HEK293 (cell line): ENCODE measurements at regions not wholly inside any gene's neighbourhood (a gene's known extent, or its start where the extent isn't known, plus 50 kb on each side); places are given as distances from the start of the nearest gene placed in this dataset.
A peak's percentile ranks its signal among the peaks of the same experiment; 100 is the strongest.
"Not testable (repeated sequence)": the region's sequence is repeated elsewhere in the genome, so short reads cannot be mapped to it uniquely, and the experiment has no call there.

ENCODE experiments used
- CTCF ChIA-PET: fragments of 350-600 bp; formaldehyde crosslinking; extraction: SDS; loops from one replicate; lab custom pipeline; 2021; ENCODE audit warnings: antibody characterized with exemption; lab: Yijun Ruan, JAX
- POLR2A ChIA-PET: fragments of 300-600 bp; formaldehyde crosslinking; extraction: SDS; loops from one replicate; lab custom pipeline; 2020; ENCODE audit warnings: antibody characterized with exemption, inconsistent platforms; lab: Yijun Ruan, JAX
- H3K27ac ChIP-seq: fragments of 200-500 bp; sonication (Bioruptor generic); 2 replicates; pipeline ENCODE4 v1.5.1; 2014; ENCODE audit warnings: low read depth, low read length, control low read depth, inconsistent platforms; ENCODE audit errors: extremely low read depth
- H3K36me3 ChIP-seq, 2 experiments: fragments of 200-500 bp in 1 of 2; sonication (Bioruptor generic) in 1 of 2; 1 replicate in 1 of 2; 2 replicates in 1 of 2; pipeline ENCODE4 v1.5.1; 2014 to 2017; ENCODE audit warnings: inconsistent platforms in 2 of 2, low read length in 2 of 2; ENCODE audit not compliant: control insufficient read depth in 2 of 2, insufficient read depth in 1 of 2
- H3K4me1 ChIP-seq: fragments of 200-500 bp; sonication (Bioruptor generic); 2 replicates; pipeline ENCODE4 v1.5.1; 2014; ENCODE audit warnings: mild to moderate bottlenecking, low read length, inconsistent platforms; ENCODE audit not compliant: control insufficient read depth, insufficient read depth
- H3K4me3 ChIP-seq: 2 replicates; pipeline ENCODE4 v1.5.1; 2011; ENCODE audit warnings: low read depth, mild to moderate bottlenecking, control low read depth, low read length, moderate library complexity
- H3K9me3 ChIP-seq: fragments of 200-500 bp; sonication (Bioruptor generic); 2 replicates; pipeline ENCODE4 v1.5.1; 2014; ENCODE audit warnings: low read depth, low read length, inconsistent platforms; ENCODE audit not compliant: control insufficient read depth, insufficient read depth
- BCL11B ChIP-seq: fragments of 450-650 bp; formaldehyde crosslinking; IDR thresholded peaks from 2 replicates; pipeline ENCODE4 v1.5.1; 2016; ENCODE audit warnings: low read depth, missing biosample characterization, missing genetic modification characterization
- EGR2 ChIP-seq: fragments of 450-650 bp; formaldehyde crosslinking; IDR thresholded peaks from 2 replicates; pipeline ENCODE4 v1.5.1; 2016; ENCODE audit warnings: low read depth, missing biosample characterization, missing genetic modification characterization
- HOXA7 ChIP-seq: sonication (generic); formaldehyde crosslinking; IDR thresholded peaks from 2 replicates; pipeline ENCODE4 v1.8.1; 2022; ENCODE audit warnings: missing genetic modification reagents, borderline replicate concordance
- KLF8 ChIP-seq: fragments of 450-650 bp; formaldehyde crosslinking; IDR thresholded peaks from 2 replicates; pipeline ENCODE4 v1.5.1; 2016; ENCODE audit warnings: missing biosample characterization, missing genetic modification characterization
- SETDB1 ChIP-seq: IDR thresholded peaks from one replicate; pipeline ENCODE4 v1.6.1; 2017; ENCODE audit warnings: mild to moderate bottlenecking, low read length, moderate library complexity, mixed read lengths; ENCODE audit not compliant: insufficient read length
- ZNF140 ChIP-seq: fragments of 450-650 bp; formaldehyde crosslinking; IDR thresholded peaks from 2 replicates; pipeline ENCODE4 v1.5.1; 2016; ENCODE audit warnings: missing biosample characterization, missing genetic modification characterization
- ZNF335 ChIP-seq: fragments of 450-650 bp; formaldehyde crosslinking; conservative IDR thresholded peaks from 2 replicates; pipeline ENCODE4 v1.5.1; 2016; ENCODE audit warnings: missing biosample characterization, missing genetic modification characterization
- ZNF350 ChIP-seq: fragments of 450-650 bp; formaldehyde crosslinking; IDR thresholded peaks from 2 replicates; pipeline ENCODE4 v1.5.0; 2017; ENCODE audit warnings: missing biosample characterization, mild to moderate bottlenecking, missing genetic modification characterization
- ZNF416 ChIP-seq: fragments of 450-650 bp; formaldehyde crosslinking; IDR thresholded peaks from 2 replicates; pipeline ENCODE4 v1.5.1; 2016; ENCODE audit warnings: missing biosample characterization, missing genetic modification characterization
- ZNF549 ChIP-seq: fragments of 450-650 bp; IDR thresholded peaks from 2 replicates; pipeline ENCODE4 v1.5.1; 2018; ENCODE audit warnings: missing biosample characterization, missing genetic modification characterization, mild to moderate bottlenecking, inconsistent platforms, moderate library complexity
- ZNF610 ChIP-seq: fragments of 450-650 bp; formaldehyde crosslinking; IDR thresholded peaks from 2 replicates; pipeline ENCODE4 v1.5.1; 2016; ENCODE audit warnings: missing biosample characterization, missing genetic modification characterization, borderline replicate concordance
- ZNF626 ChIP-seq: fragments of 450-650 bp; sonication (Bioruptor Pico); formaldehyde crosslinking; IDR thresholded peaks from 2 replicates; pipeline ENCODE4 v1.5.1; 2018; ENCODE audit warnings: missing biosample characterization, missing genetic modification characterization, inconsistent platforms
- TF ChIP-seq, protein P1 (sequence below): fragments of 450-650 bp; formaldehyde crosslinking; IDR thresholded peaks from 2 replicates; pipeline ENCODE4 v1.5.1; 2017; ENCODE audit warnings: missing biosample characterization, missing genetic modification characterization
- TF ChIP-seq, protein P2 (sequence below): fragments of 450-650 bp; formaldehyde crosslinking; IDR thresholded peaks from 2 replicates; pipeline ENCODE4 v1.5.1; 2017; ENCODE audit warnings: missing biosample characterization, missing genetic modification characterization
- TF ChIP-seq, protein P3 (sequence below): fragments of 450-650 bp; formaldehyde crosslinking; IDR thresholded peaks from 2 replicates; pipeline ENCODE4; 2016; ENCODE audit warnings: missing biosample characterization, missing genetic modification characterization

DNA sequence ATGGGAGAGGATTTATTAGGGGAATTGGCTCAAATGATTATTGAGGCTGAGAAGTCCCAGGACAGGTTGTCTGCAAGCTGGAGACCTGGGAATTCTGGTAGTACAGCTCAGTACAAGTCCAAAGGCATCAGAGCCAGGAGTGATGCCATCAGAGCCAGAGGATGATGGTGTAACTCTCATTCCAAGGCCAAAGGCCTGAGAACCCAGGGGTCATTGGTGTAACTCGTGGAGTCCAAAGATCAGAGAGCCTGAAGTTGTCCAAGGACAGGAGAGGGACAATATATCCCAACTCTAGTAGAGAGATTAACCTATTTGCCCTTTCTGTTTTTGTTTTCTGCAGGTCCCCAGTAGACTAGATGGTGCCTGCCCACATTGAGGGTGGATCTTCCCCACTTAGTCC, 134.3 kb downstream of the MAP3K21 start (continued):
- TF ChIP-seq, protein P1, sequence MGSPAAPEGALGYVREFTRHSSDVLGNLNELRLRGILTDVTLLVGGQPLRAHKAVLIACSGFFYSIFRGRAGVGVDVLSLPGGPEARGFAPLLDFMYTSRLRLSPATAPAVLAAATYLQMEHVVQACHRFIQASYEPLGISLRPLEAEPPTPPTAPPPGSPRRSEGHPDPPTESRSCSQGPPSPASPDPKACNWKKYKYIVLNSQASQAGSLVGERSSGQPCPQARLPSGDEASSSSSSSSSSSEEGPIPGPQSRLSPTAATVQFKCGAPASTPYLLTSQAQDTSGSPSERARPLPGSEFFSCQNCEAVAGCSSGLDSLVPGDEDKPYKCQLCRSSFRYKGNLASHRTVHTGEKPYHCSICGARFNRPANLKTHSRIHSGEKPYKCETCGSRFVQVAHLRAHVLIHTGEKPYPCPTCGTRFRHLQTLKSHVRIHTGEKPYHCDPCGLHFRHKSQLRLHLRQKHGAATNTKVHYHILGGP = no peak
- TF ChIP-seq, all 188 proteins: peak for 0

DNA sequence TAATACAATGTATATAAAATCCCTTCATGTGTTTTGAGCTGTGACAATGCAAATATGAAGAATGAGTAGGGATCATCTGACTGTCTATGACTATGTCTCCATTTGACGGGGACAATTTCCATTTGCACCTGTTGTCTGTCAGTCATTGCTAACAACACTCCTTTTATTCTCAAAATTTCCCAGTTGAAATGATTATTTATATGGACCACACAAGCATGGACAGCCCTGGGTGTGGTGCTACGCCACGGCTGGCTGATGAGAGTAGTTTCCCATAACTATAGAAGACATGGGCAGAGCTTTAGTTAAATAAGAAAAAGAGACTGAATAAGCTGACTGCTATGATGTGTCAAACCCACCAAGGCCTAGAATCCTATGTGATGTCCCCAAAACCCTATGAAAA, 135.8 kb downstream of the MAP3K21 start:
- H3K27ac ChIP-seq = no peak overlapping the region
- no peaks in the 10 kb centered on the region for H3K9me3 ChIP-seq
- CTCF ChIA-PET = no interaction called here
- POLR2A ChIA-PET = interaction anchor here (0.6 kb wide), 1 partner anchor 562 kb away, joined by 4 read pairs; no protein-coding TSS in a partner anchor
- H3K4me1 ChIP-seq = no peaks in the 10 kb centered on the region
- no peak for TF ChIP-seq HOXA7 (CRISPR knock-in tag)
- no peak for TF ChIP-seq BCL11B
- TF ChIP-seq, protein P2, sequence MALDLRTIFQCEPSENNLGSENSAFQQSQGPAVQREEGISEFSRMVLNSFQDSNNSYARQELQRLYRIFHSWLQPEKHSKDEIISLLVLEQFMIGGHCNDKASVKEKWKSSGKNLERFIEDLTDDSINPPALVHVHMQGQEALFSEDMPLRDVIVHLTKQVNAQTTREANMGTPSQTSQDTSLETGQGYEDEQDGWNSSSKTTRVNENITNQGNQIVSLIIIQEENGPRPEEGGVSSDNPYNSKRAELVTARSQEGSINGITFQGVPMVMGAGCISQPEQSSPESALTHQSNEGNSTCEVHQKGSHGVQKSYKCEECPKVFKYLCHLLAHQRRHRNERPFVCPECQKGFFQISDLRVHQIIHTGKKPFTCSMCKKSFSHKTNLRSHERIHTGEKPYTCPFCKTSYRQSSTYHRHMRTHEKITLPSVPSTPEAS (tag by site-specific recombination) = no peak
- TF ChIP-seq EGR2 = no peak
- no peaks in the 10 kb centered on the region for H3K36me3 ChIP-seq
- no peak overlapping the region for H3K4me3 ChIP-seq

DNA sequence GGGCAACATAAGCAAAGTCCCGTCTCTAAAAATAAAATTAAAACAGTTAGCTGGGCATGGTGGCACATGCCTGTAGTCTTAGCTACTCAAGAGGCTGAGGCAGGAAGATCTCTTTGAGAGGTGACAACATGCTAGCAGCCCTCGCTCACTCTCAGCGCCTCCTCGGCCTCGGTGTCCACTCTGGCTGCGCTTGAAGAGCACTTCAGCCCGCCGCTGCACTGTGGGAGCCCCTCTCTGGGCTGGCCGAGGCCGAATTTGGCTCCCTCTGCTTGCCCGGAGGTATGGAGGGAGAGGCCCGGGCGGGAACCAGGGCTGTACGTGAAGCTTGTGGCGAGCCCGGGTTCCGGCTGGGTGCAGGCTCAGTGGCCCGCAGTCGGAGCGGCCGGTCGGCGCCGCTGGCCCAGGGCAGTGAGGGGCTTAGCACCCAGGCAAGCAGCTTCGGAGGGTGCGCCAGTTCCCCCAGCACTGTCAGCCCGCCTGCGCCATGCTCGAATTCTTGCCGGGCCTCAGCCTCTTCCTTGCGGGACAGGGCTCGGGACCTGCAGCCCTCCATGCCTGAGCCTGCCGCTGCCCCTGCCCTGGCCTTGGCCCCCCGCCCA, 138.3 kb downstream of the MAP3K21 start:
- Histone ChIP-seq H3K9me3 (no peaks in the 10 kb centered on the region), H3K36me3 (no peaks in the 10 kb centered on the region), H3K4me3 (no peak overlapping the region), H3K4me1 (no peaks in the 10 kb centered on the region), H3K27ac (no peak overlapping the region)
- POLR2A ChIA-PET = no interaction called here
- CTCF ChIA-PET = interaction anchor here (0.6 to 1.7 kb wide), 2 partner anchors 25 to 301 kb away, joined by 3 to 11 read pairs; no protein-coding TSS in a partner anchor
- TF ChIP-seq ZNF549 (peak; percentile 65), ZNF140 (0 out of 2 replicates have a peak, but pooled peaks have one; percentile 14), ZNF626 (peak; percentile 71; the same call in 1 of the 2 replicates), ZNF610 (0 out of 2 replicates have a peak, but pooled peaks have one; percentile 45), ZNF335 (tag by site-specific recombination) (no peak), ZNF416 (no peak), EGR2 (no peak), KLF8 (tag by site-specific recombination) (no peak)
- TF ChIP-seq, protein P3, sequence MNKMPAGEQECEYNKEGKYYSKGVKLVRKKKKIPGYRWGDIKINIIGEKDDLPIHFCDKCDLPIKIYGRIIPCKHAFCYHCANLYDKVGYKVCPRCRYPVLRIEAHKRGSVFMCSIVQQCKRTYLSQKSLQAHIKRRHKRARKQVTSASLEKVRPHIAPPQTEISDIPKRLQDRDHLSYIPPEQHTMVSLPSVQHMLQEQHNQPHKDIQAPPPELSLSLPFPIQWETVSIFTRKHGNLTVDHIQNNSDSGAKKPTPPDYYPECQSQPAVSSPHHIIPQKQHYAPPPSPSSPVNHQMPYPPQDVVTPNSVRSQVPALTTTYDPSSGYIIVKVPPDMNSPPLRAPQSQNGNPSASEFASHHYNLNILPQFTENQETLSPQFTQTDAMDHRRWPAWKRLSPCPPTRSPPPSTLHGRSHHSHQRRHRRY (tag by site-specific recombination) = no peak

DNA sequence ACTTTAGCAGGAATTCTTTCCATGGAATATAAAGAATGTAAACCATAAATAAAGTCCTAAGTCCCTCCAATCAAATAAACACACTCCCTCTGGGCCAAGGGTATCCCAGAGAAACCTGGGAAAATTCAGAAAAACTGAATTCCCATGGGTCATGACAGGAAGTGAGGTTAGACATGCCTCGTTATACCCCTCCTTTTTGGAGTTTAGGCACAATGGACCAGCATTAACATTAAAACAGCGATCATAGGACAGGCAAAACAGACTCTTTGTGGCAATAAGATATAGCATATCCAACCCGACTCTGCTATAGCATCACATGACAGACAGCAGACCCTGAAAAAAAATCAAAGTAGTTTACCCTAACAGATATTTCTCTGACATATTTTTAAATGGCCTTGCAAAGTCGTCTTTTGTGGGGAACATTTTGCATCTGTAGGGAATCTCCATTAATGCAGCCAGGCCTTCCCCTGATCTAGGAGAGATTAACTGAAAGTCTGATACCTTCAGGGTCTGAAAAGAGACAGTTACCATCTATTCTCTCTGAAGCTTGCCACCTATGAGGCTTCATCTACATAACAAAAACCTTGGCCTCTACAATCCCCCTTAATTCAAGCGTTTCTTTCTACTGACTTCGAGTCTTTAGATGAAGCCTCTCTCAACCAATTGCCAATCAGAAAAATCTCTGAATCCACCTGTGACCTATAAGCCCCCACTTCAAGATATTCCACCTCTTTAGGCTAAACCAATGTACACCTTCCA, 143.0 kb upstream of the KCNK1 start:
- POLR2A ChIA-PET = no interaction called here
- Histone ChIP-seq H3K4me3 (no peak overlapping the region), H3K9me3 (no peaks in the 10 kb centered on the region), H3K4me1 (no peaks in the 10 kb centered on the region), H3K36me3 (no peaks in the 10 kb centered on the region), H3K27ac (no peak overlapping the region)
- CTCF ChIA-PET = interaction anchor here (1.1 kb wide), 1 partner anchor 30 kb away, joined by 5 read pairs; no protein-coding TSS in a partner anchor
- TF ChIP-seq ZNF350 (tag by site-specific recombination) (no peak), SETDB1 (no peak)

DNA sequence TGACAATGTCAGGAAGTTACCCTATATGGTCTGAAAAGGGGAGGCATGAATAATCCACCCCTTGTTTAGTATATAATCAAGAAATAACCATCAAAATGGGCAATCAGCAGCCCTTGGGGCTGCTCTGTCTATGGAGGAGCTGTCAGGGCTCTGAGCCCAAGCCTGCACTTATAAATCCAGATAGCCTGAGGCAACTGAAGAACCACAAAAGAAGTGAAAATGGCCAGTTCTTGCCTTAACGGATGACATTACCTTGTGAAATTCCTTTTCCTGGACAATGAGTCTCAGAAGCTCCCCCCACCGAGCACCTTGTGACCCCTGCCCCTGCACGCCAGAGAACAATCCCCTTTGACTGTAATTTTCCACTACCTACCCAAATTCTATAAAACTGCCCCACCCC, 142.1 kb upstream of the KCNK1 start:
- H3K4me3 ChIP-seq, POLR2A ChIA-PET, H3K27ac ChIP-seq, H3K9me3 ChIP-seq, H3K4me1 ChIP-seq, H3K36me3 ChIP-seq: not testable (repeated sequence)
- CTCF ChIA-PET = interaction anchor here (0.7 kb wide), 1 partner anchor 31 kb away, joined by 3 read pairs; no protein-coding TSS in a partner anchor

DNA sequence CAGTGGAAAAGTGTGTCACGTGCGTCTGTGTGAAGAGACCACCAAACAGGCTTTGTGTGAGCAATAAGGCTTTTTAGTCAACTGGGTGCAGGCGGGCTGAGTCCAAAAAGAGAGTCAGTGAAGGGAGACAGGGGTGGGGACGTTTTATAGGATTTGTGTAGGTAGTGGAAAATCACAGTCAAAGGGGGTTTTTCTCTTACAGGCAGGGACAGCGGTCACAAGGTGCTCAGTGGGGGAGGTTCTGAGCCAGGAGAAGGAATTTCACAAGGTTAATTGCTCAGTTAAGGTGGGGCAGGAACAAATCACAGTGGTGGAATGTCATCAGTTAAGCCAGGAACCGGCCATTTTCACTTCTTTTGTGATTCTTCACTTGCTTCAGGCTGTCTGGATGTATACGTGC, 141.1 kb upstream of the KCNK1 start:
- H3K36me3 ChIP-seq, H3K27ac ChIP-seq, H3K4me1 ChIP-seq, H3K9me3 ChIP-seq, H3K4me3 ChIP-seq, CTCF ChIA-PET, POLR2A ChIA-PET: not testable (repeated sequence)
